ENCODE measurements at regions not wholly inside any gene's neighbourhood (a gene's known extent, or its start where the extent isn't known, plus 50 kb on each side); places are given as distances from the start of the nearest gene placed in this dataset.

DNA sequence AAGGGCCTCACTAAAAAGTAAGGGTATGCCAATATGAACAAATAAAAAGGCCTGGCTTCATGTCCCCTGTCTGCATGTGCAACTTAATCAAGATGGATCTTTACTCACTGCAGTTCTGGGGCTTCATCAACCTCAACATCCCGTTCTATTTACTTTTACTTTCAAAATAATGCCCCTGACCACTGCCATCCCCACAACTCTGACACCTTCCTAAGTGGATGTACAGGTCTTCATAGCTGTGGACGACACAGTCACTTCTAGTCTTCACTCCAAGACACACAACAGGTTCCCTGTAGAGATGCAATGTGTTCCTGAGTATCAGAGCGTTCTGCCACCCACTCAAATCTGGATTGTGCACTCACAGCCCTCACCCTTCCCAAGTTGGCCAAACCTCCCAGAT, 136.1 kb downstream of the ENC1 start:
- no peak for TF ChIP-seq TAF1 (IDR thresholded peaks at IDR 0.05; ENCODE audit: low read depth, low read length)
- no peak for TF ChIP-seq POLR2A (IDR thresholded peaks at IDR 0.05; ENCODE audit: low read depth, low read length)
- TF ChIP-seq POLR2AphosphoS5 (IDR thresholded peaks at IDR 0.05; ENCODE audit: low read depth, low read length), result no peak
- TF ChIP-seq PAX5 (IDR thresholded peaks at IDR 0.05; ENCODE audit: insufficient read depth, low read length, severe bottlenecking), result no peak
- TF ChIP-seq SPI1 (IDR thresholded peaks at IDR 0.05; ENCODE audit: low read depth, low read length), result no peak
- TF ChIP-seq POU2F2 (IDR thresholded peaks at IDR 0.05; ENCODE audit: low read depth, low read length), result no peak

Measured in GM12891 (cell line).